GM18870 (cell line): ENCODE measurements at regions not wholly inside any gene's neighbourhood (a gene's known extent, or its start where the extent isn't known, plus 50 kb on each side); places are given as distances from the start of the nearest gene placed in this dataset.

Experiments
- ATAC-seq: cut with Tn5 transposase; IDR thresholded peaks from one replicate; pipeline ENCODE4 v1.9.1; 2021; ENCODE audit warnings: moderate library complexity; ENCODE audit not compliant: unreplicated experiment

DNA sequence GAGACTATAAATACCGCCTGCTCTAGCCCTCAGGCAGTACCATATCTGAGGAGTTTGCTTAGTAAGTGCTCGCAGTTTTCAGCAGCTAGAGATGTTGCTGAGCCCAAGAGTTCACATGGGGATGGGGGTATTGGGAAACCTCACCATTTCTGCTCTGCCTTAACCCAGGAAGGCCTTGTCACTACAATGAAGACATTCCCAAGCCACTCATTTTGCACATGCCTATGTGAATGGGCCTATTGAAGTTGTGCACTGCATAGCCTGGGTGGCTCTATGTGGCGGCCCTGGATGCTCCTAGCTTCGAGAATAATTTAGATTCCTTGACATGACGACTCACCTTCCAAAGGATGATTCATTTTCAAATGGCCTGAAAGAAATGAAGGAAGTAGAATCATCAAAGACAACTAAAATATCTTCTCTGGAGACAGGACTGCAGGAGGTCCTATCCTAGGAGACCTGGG is 163.4 kb downstream of the ADAMTS15 start:
- no peak for ATAC-seq

- ATAC-seq: no peak
Measured at GRCh38 chr11:130612291-130612851, 163.9 kb downstream of the ADAMTS15 start.

DNA sequence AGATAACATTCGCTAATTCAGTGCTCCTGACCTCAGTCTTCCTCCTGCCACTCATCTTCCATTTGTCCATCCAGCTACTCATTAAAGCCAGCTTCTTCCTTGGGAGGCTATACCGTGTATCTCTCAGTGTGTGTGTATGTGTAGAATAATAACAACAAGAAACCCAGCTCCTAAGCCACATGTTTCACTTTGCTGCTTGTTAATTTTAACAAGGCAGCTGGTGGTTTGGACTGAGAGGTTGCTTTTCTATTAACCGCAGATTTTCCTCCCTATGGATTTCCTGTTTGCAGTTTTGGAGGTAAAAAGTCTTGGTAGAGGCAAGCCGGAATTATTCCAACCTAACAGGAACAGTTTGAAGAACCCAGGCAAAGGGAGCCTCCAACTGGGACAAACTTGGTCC is 165.0 kb downstream of the ADAMTS15 start:
- no peak for ATAC-seq

- ATAC-seq: no peak
Measured at GRCh38 chr11:130614591-130614990, 166.1 kb downstream of the ADAMTS15 start.

- ATAC-seq: no peak
Measured at GRCh38 chr11:130615561-130615960, 167.1 kb downstream of the ADAMTS15 start.

- no peak for ATAC-seq
Measured at GRCh38 chr11:130616573-130616972, 168.1 kb downstream of the ADAMTS15 start.

GRCh38 chr11:130617001-130617400 is 168.6 kb downstream of the ADAMTS15 start:
- no peak for ATAC-seq

GRCh38 chr11:130620548-130620947 is 172.1 kb downstream of the ADAMTS15 start:
- no peak for ATAC-seq

DNA sequence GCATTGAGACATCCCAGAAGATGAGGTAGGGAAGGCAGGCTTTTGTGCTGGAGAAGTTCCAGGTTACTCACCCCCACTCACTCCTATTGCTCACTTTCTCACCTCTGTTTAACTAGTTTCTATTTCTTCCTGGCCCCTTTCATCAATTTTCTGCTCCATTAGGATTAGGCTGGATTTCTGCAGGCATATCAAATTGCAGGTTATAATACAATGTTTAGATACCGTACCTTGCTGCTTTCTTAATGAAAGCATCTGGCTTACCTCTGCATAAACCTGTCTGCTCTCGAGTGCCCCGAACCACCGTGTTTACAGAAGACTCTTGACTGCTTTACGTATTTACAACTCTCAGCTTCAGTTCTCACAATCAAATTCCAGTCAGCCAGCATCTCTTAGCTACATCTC is 173.7 kb downstream of the ADAMTS15 start:
- ATAC-seq: no peak

- no peak for ATAC-seq
Measured at GRCh38 chr11:130623670-130624668, 175.5 kb downstream of the ADAMTS15 start.

GRCh38 chr11:130624971-130625544 is 176.6 kb downstream of the ADAMTS15 start:
- no peak for ATAC-seq

DNA sequence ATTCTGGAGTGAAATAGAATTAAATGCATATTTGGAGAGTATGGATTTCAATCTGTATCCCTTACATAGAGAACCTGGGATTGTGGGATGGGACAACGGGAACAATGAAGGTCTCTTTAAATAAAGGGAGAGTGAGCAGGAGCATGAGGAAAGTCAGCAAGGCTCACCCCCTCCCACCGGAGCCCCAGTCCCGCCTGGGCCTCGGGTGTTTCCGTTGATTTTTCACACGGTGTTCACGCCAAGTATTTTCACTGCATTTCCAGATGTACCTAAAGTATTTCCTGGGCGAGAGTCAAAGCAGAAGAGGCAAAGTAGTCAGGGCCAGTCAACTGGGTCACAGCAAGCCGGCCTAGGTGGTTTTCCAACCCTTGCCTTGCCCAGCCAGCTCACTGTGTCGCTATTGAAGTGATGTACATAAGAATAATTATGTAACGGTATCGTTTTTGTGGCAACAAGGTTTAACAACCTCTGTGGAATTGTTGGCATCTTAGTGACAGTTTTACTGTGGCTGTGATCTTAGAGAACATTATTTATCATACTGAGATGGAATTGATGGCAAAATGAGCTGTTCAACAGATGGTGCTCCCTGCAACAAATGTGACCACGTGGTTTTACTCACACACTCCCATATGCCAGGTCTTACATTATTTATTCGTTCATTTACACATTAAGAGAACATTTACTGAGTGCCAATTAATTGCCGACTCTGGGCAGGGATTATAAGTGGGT is 177.3 kb downstream of the ADAMTS15 start:
- ATAC-seq: no peak

DNA sequence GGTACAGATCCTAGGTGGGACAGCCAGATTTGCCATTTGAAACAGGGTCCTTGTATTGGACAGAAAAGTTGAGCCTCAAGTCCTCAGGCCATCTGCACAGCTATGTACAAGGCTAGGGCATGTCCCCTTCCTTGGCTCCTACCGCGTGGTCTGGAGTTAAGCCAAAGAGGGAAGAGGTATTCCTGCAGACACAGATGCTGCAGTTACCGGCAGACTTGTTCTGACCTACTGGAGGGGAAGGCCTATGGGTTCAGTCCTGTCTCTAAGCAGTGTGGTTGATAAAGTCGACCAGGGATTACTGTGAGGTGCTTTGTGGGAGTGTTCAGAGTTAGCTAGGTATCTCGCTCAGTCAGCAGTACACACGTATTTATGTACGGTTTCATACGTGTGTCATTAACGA is 180.6 kb downstream of the ADAMTS15 start:
- ATAC-seq: no peak

- no peak for ATAC-seq
Measured at GRCh38 chr11:130631119-130631518, 182.7 kb downstream of the ADAMTS15 start.

- no peak for ATAC-seq
Measured at GRCh38 chr11:130633466-130633865, 185.0 kb downstream of the ADAMTS15 start.

DNA sequence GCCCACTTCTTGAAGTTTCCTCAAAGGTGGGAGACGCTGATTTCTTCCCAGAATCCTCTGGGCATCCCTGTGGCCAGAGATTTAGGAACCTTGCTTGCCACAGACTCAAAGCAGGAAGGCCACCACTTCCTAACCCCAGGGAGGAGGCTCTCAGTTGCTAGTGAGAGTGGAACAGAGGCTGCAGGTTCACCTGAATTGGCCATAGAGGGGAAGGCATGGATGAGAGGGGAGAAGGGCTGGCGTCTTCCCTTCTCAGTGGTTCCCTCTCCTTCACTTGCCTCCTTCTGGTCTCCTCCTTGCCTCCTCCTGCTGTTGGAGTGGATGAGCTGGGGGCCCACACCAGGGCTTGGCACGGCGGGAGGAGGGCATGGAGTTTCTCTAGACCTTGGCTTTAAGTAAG is 185.7 kb downstream of the ADAMTS15 start:
- ATAC-seq: no peak

DNA sequence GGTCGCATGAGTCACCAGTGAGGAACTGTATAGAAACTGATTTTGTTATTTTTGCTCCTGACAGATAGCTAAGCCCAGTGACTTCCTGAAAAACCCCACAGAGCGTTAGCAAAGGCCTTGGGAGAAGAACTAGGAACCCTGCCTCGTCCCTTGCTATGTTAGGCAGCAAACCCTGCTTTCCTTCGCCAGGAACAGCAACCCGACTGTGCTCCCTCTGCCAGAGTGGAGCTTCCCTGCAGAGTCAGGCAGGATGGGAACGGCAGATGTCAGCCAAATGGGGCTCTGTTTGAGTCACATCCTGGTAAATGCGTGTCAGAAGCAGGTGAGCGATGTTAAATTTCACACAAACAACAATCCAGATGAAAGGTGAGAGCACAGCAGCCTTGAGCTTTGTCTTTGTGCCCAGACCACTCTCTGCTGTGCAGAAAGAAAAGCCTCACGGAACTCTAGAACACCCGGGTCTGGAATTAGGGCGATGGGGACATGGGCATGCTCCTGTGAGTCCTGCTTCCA is 186.6 kb downstream of the ADAMTS15 start:
- ATAC-seq: no peak

DNA sequence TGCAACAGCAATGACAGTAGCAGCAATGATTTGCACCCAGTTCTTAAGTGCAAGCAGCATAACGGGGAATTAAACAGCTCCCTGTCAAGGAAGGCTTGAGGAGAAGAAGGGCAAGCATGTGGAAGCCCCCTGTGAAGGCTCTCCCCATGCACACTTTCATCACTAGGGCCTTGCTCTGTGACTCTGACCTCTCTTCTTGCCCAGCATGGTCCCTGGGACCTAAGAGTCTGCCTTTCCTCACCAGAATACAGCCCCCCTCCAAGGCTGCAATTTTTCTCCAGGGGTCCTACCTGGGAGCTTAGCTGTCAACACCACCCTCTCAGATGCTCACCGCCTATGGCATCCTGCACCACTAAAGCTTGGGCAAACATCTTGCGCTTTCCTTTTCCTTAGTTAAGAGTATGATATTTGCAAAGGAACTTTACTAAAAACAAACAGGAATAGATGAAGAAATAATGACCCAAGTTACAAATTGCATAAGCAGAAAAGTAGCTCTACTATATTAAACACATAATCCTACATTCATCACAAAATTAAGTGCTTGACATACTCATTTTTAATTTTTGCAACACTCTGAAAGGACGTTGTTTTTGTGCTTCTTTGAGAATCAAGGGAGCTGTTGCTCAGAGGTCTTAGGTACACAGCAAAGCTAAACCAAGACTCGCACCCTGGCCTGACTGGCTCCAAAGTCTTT is 187.6 kb downstream of the ADAMTS15 start:
- no peak for ATAC-seq

DNA sequence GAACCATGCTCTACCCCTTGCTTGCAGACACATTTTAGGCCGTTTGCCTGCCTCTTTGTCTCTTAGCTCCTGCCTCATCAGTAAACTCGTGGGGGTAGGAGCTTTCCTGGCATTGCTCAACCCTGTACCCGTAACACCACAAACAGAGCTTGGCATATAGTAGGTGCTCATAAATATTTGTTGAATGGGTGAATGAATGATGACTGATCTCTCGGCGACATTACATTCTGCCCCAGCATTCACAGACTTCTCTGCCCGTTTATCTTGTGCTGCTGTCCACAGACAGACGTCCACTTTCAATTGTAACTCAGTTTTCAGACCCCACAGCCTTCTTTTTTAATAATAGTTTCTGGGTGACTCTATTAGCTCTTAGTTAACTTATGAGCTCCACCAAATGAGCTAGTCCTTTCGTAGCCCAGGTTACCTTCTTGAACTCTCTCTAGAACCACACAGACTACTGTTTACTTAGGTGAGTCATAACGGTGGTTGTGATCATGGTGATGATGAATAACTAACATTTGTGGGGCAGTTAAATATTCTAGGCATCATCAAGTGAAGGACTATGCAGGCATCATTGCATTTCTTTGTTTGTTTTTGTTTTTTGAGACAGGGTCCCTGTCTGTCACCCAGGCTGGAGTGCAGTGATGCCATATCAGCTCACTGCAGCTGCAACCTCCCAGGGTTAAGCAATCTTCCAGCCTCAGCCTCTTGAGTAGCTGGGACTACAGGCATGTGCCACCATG is 188.4 kb downstream of the ADAMTS15 start:
- peak; percentile 79 for ATAC-seq

- no peak for ATAC-seq
Measured at GRCh38 chr11:130637566-130637965, 189.1 kb downstream of the ADAMTS15 start.
